ENCODE measurements at regions not wholly inside any gene's neighbourhood (a gene's known extent, or its start where the extent isn't known, plus 50 kb on each side); places are given as distances from the start of the nearest gene placed in this dataset.

DNA sequence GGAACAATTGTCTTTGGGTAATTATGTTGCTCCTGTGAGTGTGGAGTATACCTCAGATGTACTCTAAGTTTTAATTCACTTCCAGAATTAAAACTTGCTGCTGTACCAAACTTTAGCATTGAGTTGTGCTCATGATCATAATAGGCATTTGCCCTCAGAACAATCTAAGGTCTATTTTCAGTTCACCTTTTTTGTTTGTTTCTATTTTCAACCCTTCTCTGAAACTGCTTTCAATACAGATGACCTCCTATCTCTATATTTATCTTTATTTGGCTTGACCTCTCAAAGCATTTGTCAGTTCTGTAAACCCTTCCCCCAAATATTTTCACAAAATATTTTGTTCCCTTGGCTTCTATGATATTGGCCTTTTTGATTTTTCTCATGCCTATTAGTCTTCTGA lies 873.0 kb downstream of the OLFM4 start:
- no peak for TF ChIP-seq CTCF (IDR thresholded peaks at IDR 0.05)
- TF ChIP-seq POLR2AphosphoS5 (IDR thresholded peaks at IDR 0.05; ENCODE audit: low read depth, low read length) = no peak
- TF ChIP-seq, protein P1, sequence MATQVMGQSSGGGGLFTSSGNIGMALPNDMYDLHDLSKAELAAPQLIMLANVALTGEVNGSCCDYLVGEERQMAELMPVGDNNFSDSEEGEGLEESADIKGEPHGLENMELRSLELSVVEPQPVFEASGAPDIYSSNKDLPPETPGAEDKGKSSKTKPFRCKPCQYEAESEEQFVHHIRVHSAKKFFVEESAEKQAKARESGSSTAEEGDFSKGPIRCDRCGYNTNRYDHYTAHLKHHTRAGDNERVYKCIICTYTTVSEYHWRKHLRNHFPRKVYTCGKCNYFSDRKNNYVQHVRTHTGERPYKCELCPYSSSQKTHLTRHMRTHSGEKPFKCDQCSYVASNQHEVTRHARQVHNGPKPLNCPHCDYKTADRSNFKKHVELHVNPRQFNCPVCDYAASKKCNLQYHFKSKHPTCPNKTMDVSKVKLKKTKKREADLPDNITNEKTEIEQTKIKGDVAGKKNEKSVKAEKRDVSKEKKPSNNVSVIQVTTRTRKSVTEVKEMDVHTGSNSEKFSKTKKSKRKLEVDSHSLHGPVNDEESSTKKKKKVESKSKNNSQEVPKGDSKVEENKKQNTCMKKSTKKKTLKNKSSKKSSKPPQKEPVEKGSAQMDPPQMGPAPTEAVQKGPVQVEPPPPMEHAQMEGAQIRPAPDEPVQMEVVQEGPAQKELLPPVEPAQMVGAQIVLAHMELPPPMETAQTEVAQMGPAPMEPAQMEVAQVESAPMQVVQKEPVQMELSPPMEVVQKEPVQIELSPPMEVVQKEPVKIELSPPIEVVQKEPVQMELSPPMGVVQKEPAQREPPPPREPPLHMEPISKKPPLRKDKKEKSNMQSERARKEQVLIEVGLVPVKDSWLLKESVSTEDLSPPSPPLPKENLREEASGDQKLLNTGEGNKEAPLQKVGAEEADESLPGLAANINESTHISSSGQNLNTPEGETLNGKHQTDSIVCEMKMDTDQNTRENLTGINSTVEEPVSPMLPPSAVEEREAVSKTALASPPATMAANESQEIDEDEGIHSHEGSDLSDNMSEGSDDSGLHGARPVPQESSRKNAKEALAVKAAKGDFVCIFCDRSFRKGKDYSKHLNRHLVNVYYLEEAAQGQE (IDR thresholded peaks at IDR 0.05; ENCODE audit: insufficient read depth in 1 of 2, low read depth in 2 of 2, low read length in 1 of 2) = no peak
- no peak for TF ChIP-seq TCF7L2 (IDR thresholded peaks at IDR 0.05; ENCODE audit: low read depth, low read length)

Data from Panc1 (cell line).